NB4 (cell line): ENCODE measurements at regions not wholly inside any gene's neighbourhood (a gene's known extent, or its start where the extent isn't known, plus 50 kb on each side); places are given as distances from the start of the nearest gene placed in this dataset.

Experiments used
- CTCF ChIP-seq: IDR thresholded peaks from one replicate; pipeline ENCODE4 v1.5.1; 2012; ENCODE audit warnings: low read depth, low read length
- MAX ChIP-seq: IDR thresholded peaks from 2 replicates; pipeline ENCODE4 v1.6.1; 2011; ENCODE audit warnings: low read depth, low read length
- MYC ChIP-seq: IDR thresholded peaks from 2 replicates; pipeline ENCODE4 v1.6.1; 2011; ENCODE audit warnings: low read depth, low read length
- POLR2A ChIP-seq: IDR thresholded peaks from 2 replicates; pipeline ENCODE4 v1.6.1; 2011; ENCODE audit warnings: mild to moderate bottlenecking; ENCODE audit not compliant: insufficient read length; ENCODE audit errors: extremely low read depth

GRCh38 chr4:178241601-178242118 is 799.4 kb upstream of the AGA start:
- TF ChIP-seq CTCF (no peak), POLR2A (no peak), MYC (no peak), MAX (no peak)
